ENCODE measurements at regions not wholly inside any gene's neighbourhood (a gene's known extent, or its start where the extent isn't known, plus 50 kb on each side); places are given as distances from the start of the nearest gene placed in this dataset.

DNA sequence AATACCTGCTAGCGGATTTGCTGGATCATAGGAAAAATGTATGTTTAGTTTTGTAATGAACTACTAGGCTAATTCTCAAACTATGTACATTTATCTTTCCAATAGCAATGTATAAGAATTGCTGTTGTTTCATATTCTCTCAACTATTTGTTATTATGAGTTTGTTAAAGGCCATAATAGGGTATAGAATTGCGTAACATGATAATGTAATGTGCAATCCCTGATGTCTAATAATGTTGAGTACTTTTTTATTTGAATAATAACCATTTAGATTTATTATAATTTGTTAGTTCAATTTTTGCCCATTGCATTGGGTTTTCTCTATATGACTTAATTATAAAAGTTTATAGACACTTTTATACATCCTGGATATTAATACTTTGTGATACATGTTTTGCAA is 801.6 kb downstream of the LUZP2 start:
- H3K4me3 ChIP-seq (ENCODE audit: low read depth, low read length), result no peak overlapping the region
- TF ChIP-seq, protein P1, sequence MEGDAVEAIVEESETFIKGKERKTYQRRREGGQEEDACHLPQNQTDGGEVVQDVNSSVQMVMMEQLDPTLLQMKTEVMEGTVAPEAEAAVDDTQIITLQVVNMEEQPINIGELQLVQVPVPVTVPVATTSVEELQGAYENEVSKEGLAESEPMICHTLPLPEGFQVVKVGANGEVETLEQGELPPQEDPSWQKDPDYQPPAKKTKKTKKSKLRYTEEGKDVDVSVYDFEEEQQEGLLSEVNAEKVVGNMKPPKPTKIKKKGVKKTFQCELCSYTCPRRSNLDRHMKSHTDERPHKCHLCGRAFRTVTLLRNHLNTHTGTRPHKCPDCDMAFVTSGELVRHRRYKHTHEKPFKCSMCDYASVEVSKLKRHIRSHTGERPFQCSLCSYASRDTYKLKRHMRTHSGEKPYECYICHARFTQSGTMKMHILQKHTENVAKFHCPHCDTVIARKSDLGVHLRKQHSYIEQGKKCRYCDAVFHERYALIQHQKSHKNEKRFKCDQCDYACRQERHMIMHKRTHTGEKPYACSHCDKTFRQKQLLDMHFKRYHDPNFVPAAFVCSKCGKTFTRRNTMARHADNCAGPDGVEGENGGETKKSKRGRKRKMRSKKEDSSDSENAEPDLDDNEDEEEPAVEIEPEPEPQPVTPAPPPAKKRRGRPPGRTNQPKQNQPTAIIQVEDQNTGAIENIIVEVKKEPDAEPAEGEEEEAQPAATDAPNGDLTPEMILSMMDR (IDR thresholded peaks at IDR 0.05; ENCODE audit: low read depth, low read length, missing control alignments), result no peak
- in situ Hi-C loops (cut with HindIII; ENCODE audit: low sequenced_read_pairs), result no loop called here
- DNase-seq (ENCODE audit: low read depth), result no peak

DNA sequence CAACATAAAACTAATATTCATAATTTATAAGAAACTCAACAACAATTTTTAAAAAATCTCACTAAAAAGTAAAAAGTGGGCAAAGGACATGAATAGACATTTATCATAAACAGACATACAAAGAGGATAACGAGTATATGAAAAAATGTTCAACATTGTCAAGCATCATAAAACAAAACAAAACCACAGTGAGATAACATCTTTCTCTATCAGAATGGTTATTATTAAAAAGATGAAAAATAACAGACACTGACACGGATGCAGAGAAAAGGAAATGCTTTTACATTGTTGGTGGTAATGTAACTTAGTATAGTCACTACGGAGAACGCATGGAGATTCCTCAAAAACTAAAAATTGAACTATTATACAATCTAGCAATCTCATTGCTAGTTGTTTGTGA is 813.0 kb downstream of the LUZP2 start:
- no peak overlapping the region for H3K4me3 ChIP-seq (ENCODE audit: low read depth, low read length)
- TF ChIP-seq, protein P1 (IDR thresholded peaks at IDR 0.05; ENCODE audit: low read depth, low read length, missing control alignments), result no peak
- no peak for DNase-seq (ENCODE audit: low read depth)
- in situ Hi-C loops (cut with HindIII; ENCODE audit: low sequenced_read_pairs), result no loop called here

DNA sequence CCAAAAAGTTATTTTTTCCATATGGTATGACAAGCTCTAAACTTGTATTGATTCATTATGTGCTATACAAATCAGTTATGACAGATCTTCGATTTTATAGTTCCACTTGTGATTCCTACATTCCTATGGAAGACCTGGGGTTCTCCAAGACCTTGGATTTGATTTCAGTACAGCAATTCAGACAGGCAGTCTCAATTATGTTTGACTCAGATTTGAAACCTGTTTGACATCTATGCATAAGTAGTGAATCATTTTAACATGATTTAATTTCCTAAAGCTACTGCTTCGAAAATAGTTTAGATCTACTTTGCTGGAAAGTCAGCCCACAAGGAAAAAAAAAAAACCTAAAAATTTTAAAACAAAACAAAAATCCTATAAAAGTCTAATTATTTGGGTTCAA is 820.4 kb downstream of the LUZP2 start:
- TF ChIP-seq, protein P1 (IDR thresholded peaks at IDR 0.05; ENCODE audit: low read depth, low read length, missing control alignments), result no peak
- H3K4me3 ChIP-seq (ENCODE audit: low read depth, low read length), result no peak overlapping the region
- in situ Hi-C loops (cut with HindIII; ENCODE audit: low sequenced_read_pairs), result no loop called here
- no peak for DNase-seq (ENCODE audit: low read depth)

DNA sequence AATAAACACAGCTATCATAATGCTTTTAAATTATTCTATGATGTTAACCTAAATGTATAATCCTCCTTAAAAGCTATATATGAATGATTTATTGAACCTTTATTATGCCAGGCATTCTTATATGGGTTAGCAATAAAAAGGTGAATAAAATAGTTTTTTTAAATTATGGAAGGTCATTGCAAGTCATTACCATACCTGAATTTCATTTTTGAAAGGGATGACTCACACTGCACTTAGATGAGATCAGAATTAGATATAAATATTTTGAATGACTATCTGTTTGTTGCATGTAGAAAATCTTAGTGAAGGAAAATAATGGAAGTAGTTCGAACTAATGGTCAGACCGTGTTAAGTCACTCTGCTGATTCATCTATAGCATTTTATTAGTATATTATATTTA is 822.3 kb downstream of the LUZP2 start:
- DNase-seq (ENCODE audit: low read depth), result no peak
- in situ Hi-C loops (cut with HindIII; ENCODE audit: low sequenced_read_pairs), result no loop called here
- TF ChIP-seq, protein P1 (IDR thresholded peaks at IDR 0.05; ENCODE audit: low read depth, low read length, missing control alignments), result no peak
- H3K4me3 ChIP-seq (ENCODE audit: low read depth, low read length), result no peak overlapping the region

DNA sequence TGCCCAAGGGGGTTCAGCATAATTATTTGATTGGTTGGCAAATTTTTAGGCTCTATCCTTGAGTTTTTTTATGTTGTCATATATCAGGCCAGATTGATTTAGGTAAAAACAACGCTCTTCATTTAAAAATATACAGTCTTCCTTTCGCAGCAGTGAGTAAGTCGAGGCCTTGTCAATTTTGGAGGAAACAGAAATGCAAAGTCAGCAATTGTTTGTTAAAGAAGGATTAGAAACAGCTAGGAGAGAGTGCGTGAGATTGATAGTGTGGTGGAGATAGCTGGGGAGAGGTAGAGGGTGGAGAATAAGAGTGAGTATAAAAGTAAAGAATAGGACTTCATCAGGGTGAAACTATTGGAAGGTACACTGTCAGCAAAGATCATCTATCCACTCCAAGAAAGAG is 830.8 kb downstream of the LUZP2 start:
- no peak overlapping the region for H3K4me3 ChIP-seq (ENCODE audit: low read depth, low read length)
- TF ChIP-seq, protein P1 (IDR thresholded peaks at IDR 0.05; ENCODE audit: low read depth, low read length, missing control alignments), result no peak
- no peak for DNase-seq (ENCODE audit: low read depth)
- in situ Hi-C loops (cut with HindIII; ENCODE audit: low sequenced_read_pairs), result no loop called here

DNA sequence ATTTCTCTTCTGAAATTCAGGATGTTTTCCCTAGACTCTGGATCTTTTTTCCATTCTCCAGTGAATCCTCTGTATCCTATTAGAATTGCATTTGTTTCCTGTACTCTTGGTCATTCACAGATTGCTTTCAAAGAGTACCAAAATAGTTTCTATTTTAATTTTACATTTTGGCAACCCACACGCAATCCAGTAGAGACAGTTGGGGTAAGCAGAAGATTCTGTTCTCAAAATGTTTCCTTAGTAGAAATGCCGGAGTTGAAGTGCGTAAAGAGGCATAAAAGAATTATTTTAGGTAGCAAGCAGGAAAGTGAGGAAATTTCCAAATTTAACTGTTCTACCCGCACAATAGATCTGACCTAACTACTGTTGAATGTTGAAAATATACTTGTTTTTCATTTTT is 842.4 kb downstream of the LUZP2 start:
- H3K4me3 ChIP-seq (ENCODE audit: low read depth, low read length), result no peak overlapping the region
- TF ChIP-seq, protein P1 (IDR thresholded peaks at IDR 0.05; ENCODE audit: low read depth, low read length, missing control alignments), result no peak
- in situ Hi-C loops (cut with HindIII; ENCODE audit: low sequenced_read_pairs), result no loop called here
- no peak for DNase-seq (ENCODE audit: low read depth)

DNA sequence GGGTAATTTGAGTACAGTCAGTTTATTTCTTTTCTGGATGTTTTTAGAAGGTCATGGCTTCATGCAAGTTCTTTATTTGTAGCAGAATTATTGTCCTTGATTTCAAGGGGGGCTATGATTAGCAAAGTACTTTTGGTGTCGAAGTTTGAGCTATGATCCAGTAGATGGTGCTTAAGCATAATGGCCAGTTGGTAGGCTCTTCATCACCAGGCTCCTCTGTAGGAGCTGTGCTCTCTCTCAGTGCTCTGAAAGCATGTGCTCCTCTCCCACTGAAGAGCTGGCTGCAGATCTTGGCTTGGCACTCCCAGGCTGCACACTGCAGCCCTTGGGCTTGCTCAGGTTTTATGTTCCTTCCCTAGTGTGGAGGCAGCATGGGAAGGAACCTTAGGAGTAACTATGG is 852.7 kb downstream of the LUZP2 start:
- DNase-seq (ENCODE audit: low read depth), result no peak
- no peak overlapping the region for H3K4me3 ChIP-seq (ENCODE audit: low read depth, low read length)
- in situ Hi-C loops (cut with HindIII; ENCODE audit: low sequenced_read_pairs), result no loop called here
- TF ChIP-seq, protein P1 (IDR thresholded peaks at IDR 0.05; ENCODE audit: low read depth, low read length, missing control alignments), result no peak
